Kidney (tissue), 13 donors: ENCODE measurements at regions not wholly inside any gene's neighbourhood (a gene's known extent, or its start where the extent isn't known, plus 50 kb on each side); places are given as distances from the start of the nearest gene placed in this dataset.

Experiments used
- DNase-seq, 5 donors: peaks; one replicate each; pipeline ENCODE4 v3.0.0-alpha.2; 2013 to 2020
- FAIRE-seq: peaks from 2 replicates; lab custom pipeline; 2012; peaks lifted over from hg19 to GRCh38; lab: Jason Lieb, UNC
- H3K27ac ChIP-seq, 2 donors: one replicate each; pipeline ENCODE4 v1.7.0; 2013; ENCODE audit warnings: low read depth in 2 of 2, low read length in 2 of 2, inconsistent platforms in 1 of 2
- H3K27me3 ChIP-seq: one replicate; pipeline ENCODE4 v1.7.1; 2013; ENCODE audit warnings: low read length, inconsistent platforms; ENCODE audit not compliant: control insufficient read depth, insufficient read depth
- H3K36me3 ChIP-seq, 3 donors: one replicate each; pipeline versions ENCODE4 v1.7.0 to v1.7.1; 2013; ENCODE audit warnings: low read length in 3 of 3, control low read depth in 1 of 3, inconsistent platforms in 1 of 3; ENCODE audit not compliant: insufficient read depth in 3 of 3, control insufficient read depth in 2 of 3
- H3K4me1 ChIP-seq, 3 donors: one replicate each; pipeline versions ENCODE4 v1.7.0 to v1.7.1; 2013; ENCODE audit warnings: low read length in 3 of 3, inconsistent platforms in 1 of 3, low read depth in 1 of 3; ENCODE audit not compliant: control insufficient read depth in 2 of 3, insufficient read depth in 2 of 3
- H3K4me3 ChIP-seq, 3 donors: one replicate each; pipeline versions ENCODE4 v1.7.0 to v1.8.1; 2013; ENCODE audit warnings: low read length in 3 of 3, control low read depth in 1 of 3, inconsistent platforms in 1 of 3
- H3K9ac ChIP-seq, 3 donors: one replicate each; pipeline versions ENCODE4 v1.7.0 to v1.7.1; 2013; ENCODE audit warnings: low read length in 3 of 3, control low read depth in 1 of 3, inconsistent platforms in 1 of 3
- H3K9me3 ChIP-seq, 3 donors: one replicate each; pipeline versions ENCODE4 v1.7.0 to v1.7.1; 2013; ENCODE audit warnings: low read length in 3 of 3, control low read depth in 1 of 3, inconsistent platforms in 1 of 3; ENCODE audit not compliant: control insufficient read depth in 2 of 3, insufficient read depth in 1 of 3
- intact Hi-C: fragments of 100-400 bp; cut with DNase I; formaldehyde crosslinking; loops from one replicate; pipeline ENCODE4 v1.11.1; 2022
- TF ChIP-seq, protein P1 (sequence below): IDR thresholded peaks from 3 replicates; pipeline ENCODE4 v1.5.1; 2012; ENCODE audit warnings: mild to moderate bottlenecking, moderate library complexity, borderline replicate concordance; ENCODE audit not compliant: insufficient read depth; ENCODE audit errors: extremely low read depth
- donor health status: control.
- donor health status: control.
- donor health status: control.
- donor health status: control.
- donor health status: control.
- donor health status: DM: yes; HTN: yes; CAD: no.
- donor health status: Normal renal cell carcinoma (clear cell type).

GRCh38 chr3:72517336-72517735 lies 330.9 kb downstream of the SHQ1 start:
- Histone ChIP-seq H3K4me1 (no peaks in the 10 kb centered on the region), H3K4me3 (no peak overlapping the region), H3K27ac (no peak overlapping the region), H3K9me3 (no peaks in the 10 kb centered on the region), H3K36me3 (no peaks in the 10 kb centered on the region), H3K27me3 (no peaks in the 10 kb centered on the region), H3K9ac (no peak overlapping the region)
- FAIRE-seq, result no peak
- TF ChIP-seq, protein P1, sequence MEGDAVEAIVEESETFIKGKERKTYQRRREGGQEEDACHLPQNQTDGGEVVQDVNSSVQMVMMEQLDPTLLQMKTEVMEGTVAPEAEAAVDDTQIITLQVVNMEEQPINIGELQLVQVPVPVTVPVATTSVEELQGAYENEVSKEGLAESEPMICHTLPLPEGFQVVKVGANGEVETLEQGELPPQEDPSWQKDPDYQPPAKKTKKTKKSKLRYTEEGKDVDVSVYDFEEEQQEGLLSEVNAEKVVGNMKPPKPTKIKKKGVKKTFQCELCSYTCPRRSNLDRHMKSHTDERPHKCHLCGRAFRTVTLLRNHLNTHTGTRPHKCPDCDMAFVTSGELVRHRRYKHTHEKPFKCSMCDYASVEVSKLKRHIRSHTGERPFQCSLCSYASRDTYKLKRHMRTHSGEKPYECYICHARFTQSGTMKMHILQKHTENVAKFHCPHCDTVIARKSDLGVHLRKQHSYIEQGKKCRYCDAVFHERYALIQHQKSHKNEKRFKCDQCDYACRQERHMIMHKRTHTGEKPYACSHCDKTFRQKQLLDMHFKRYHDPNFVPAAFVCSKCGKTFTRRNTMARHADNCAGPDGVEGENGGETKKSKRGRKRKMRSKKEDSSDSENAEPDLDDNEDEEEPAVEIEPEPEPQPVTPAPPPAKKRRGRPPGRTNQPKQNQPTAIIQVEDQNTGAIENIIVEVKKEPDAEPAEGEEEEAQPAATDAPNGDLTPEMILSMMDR, result no peak
- DNase-seq, result no peak
- intact Hi-C loops, result no loop called here

GRCh38 chr3:72516361-72516760 lies 331.9 kb downstream of the SHQ1 start:
- no peaks in the 10 kb centered on the region for H3K27me3 ChIP-seq

GRCh38 chr3:72515941-72516340 lies 332.3 kb downstream of the SHQ1 start:
- no peak for FAIRE-seq
- H3K9me3 ChIP-seq, result no peaks in the 10 kb centered on the region

More at GRCh38 chr3:72516361-72516760, 331.9 kb downstream of the SHQ1 start:
- no peak overlapping the region for H3K4me3 ChIP-seq
- TF ChIP-seq, protein P1, result no peak
- no peak for DNase-seq
- H3K36me3 ChIP-seq, result no peaks in the 10 kb centered on the region
- H3K4me1 ChIP-seq, result no peaks in the 10 kb centered on the region
- H3K9ac ChIP-seq, result no peak overlapping the region
- no peak overlapping the region for H3K27ac ChIP-seq
- FAIRE-seq, result no peak
- intact Hi-C loops, result no loop called here
- no peaks in the 10 kb centered on the region for H3K9me3 ChIP-seq

More at GRCh38 chr3:72515941-72516340, 332.3 kb downstream of the SHQ1 start:
- H3K4me3 ChIP-seq, result no peak overlapping the region
- DNase-seq, result no peak
- TF ChIP-seq, protein P1, result no peak
- no peaks in the 10 kb centered on the region for H3K4me1 ChIP-seq
- no peaks in the 10 kb centered on the region for H3K27me3 ChIP-seq
- H3K9ac ChIP-seq, result no peak overlapping the region
- no peak overlapping the region for H3K27ac ChIP-seq
- H3K36me3 ChIP-seq, result no peaks in the 10 kb centered on the region
- intact Hi-C loops, result no loop called here
